Panc1 (cell line): ENCODE measurements at regions not wholly inside any gene's neighbourhood (a gene's known extent, or its start where the extent isn't known, plus 50 kb on each side); places are given as distances from the start of the nearest gene placed in this dataset.
"Not testable (repeated sequence)": the region's sequence is repeated elsewhere in the genome, so short reads cannot be mapped to it uniquely, and the experiment has no call there.

Experiments used
- POLR2AphosphoS5 ChIP-seq: IDR thresholded peaks from 2 replicates; pipeline ENCODE4 v1.6.1; 2012; ENCODE audit warnings: mild to moderate bottlenecking, low read depth, low read length, moderate library complexity
- TF ChIP-seq, protein P1 (sequence below): fragments of 450-650 bp; IDR thresholded peaks from 2 replicates; pipeline ENCODE4 v1.5.1; 2017; ENCODE audit warnings: mild to moderate bottlenecking

DNA sequence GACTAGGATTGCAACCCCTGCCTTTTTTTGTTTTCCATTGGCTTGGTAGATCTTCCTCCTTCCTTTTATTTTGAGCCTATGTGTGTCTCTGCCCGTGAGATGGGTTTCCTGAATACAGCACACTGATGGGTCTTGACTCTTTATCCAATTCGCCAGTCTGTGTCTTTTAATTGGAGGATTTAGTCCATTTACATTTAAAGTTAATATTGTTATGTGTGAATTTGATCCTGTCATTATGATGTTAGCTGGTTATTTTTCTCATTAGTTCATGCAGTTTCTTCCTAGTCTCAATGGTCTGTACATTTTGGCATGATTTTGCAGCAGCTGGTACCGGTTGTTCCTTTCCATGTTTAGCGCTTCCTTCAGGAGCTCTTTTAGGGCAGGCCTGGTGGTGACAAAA lies 204.7 kb upstream of the ZNF804B start:
- TF ChIP-seq, protein P1, sequence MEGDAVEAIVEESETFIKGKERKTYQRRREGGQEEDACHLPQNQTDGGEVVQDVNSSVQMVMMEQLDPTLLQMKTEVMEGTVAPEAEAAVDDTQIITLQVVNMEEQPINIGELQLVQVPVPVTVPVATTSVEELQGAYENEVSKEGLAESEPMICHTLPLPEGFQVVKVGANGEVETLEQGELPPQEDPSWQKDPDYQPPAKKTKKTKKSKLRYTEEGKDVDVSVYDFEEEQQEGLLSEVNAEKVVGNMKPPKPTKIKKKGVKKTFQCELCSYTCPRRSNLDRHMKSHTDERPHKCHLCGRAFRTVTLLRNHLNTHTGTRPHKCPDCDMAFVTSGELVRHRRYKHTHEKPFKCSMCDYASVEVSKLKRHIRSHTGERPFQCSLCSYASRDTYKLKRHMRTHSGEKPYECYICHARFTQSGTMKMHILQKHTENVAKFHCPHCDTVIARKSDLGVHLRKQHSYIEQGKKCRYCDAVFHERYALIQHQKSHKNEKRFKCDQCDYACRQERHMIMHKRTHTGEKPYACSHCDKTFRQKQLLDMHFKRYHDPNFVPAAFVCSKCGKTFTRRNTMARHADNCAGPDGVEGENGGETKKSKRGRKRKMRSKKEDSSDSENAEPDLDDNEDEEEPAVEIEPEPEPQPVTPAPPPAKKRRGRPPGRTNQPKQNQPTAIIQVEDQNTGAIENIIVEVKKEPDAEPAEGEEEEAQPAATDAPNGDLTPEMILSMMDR, result not testable (repeated sequence)
- not testable (repeated sequence) for TF ChIP-seq POLR2AphosphoS5
